HEK293 (cell line): ENCODE measurements at regions not wholly inside any gene's neighbourhood (a gene's known extent, or its start where the extent isn't known, plus 50 kb on each side); places are given as distances from the start of the nearest gene placed in this dataset.

Experiments
- CTCF ChIA-PET: fragments of 350-600 bp; formaldehyde crosslinking; extraction: SDS; loops from one replicate; lab custom pipeline; 2021; ENCODE audit warnings: antibody characterized with exemption; lab: Yijun Ruan, JAX
- POLR2A ChIA-PET: fragments of 300-600 bp; formaldehyde crosslinking; extraction: SDS; loops from one replicate; lab custom pipeline; 2020; ENCODE audit warnings: antibody characterized with exemption, inconsistent platforms; lab: Yijun Ruan, JAX
- H3K27ac ChIP-seq: fragments of 200-500 bp; sonication (Bioruptor generic); 2 replicates; pipeline ENCODE4 v1.5.1; 2014; ENCODE audit warnings: low read depth, low read length, control low read depth, inconsistent platforms; ENCODE audit errors: extremely low read depth
- H3K36me3 ChIP-seq, 2 experiments: fragments of 200-500 bp in 1 of 2; sonication (Bioruptor generic) in 1 of 2; 1 replicate in 1 of 2; 2 replicates in 1 of 2; pipeline ENCODE4 v1.5.1; 2014 to 2017; ENCODE audit warnings: inconsistent platforms in 2 of 2, low read length in 2 of 2; ENCODE audit not compliant: control insufficient read depth in 2 of 2, insufficient read depth in 1 of 2
- H3K4me1 ChIP-seq: fragments of 200-500 bp; sonication (Bioruptor generic); 2 replicates; pipeline ENCODE4 v1.5.1; 2014; ENCODE audit warnings: mild to moderate bottlenecking, low read length, inconsistent platforms; ENCODE audit not compliant: control insufficient read depth, insufficient read depth
- H3K4me3 ChIP-seq: 2 replicates; pipeline ENCODE4 v1.5.1; 2011; ENCODE audit warnings: low read depth, mild to moderate bottlenecking, control low read depth, low read length, moderate library complexity
- H3K9me3 ChIP-seq: fragments of 200-500 bp; sonication (Bioruptor generic); 2 replicates; pipeline ENCODE4 v1.5.1; 2014; ENCODE audit warnings: low read depth, low read length, inconsistent platforms; ENCODE audit not compliant: control insufficient read depth, insufficient read depth
- EGR2 ChIP-seq: fragments of 450-650 bp; formaldehyde crosslinking; IDR thresholded peaks from 2 replicates; pipeline ENCODE4 v1.5.1; 2016; ENCODE audit warnings: low read depth, missing biosample characterization, missing genetic modification characterization
- HOXD13 ChIP-seq: sonication (generic); formaldehyde crosslinking; IDR thresholded peaks from 2 replicates; pipeline ENCODE4 v1.8.0; 2022; ENCODE audit warnings: missing genetic modification reagents, borderline replicate concordance
- KLF9 ChIP-seq: fragments of 450-650 bp; formaldehyde crosslinking; IDR thresholded peaks from 2 replicates; pipeline ENCODE4 v1.5.1; 2016; ENCODE audit warnings: missing biosample characterization, missing genetic modification characterization, low read depth
- MYNN ChIP-seq: fragments of 450-650 bp; formaldehyde crosslinking; IDR thresholded peaks from 2 replicates; pipeline ENCODE4 v1.5.1; 2016; ENCODE audit warnings: missing biosample characterization, missing genetic modification characterization, borderline replicate concordance
- REST ChIP-seq: fragments of 450-650 bp; formaldehyde crosslinking; IDR thresholded peaks from 2 replicates; pipeline ENCODE4 v1.5.1; 2016; ENCODE audit warnings: missing biosample characterization, missing genetic modification characterization
- SETDB1 ChIP-seq: IDR thresholded peaks from one replicate; pipeline ENCODE4 v1.6.1; 2017; ENCODE audit warnings: mild to moderate bottlenecking, low read length, moderate library complexity, mixed read lengths; ENCODE audit not compliant: insufficient read length
- SP3 ChIP-seq: fragments of 450-650 bp; formaldehyde crosslinking; IDR thresholded peaks from 2 replicates; pipeline ENCODE4 v1.5.1; 2016; ENCODE audit warnings: missing biosample characterization, missing genetic modification characterization
- TRIM28 ChIP-seq: IDR thresholded peaks from 2 replicates; pipeline ENCODE4 v1.6.1; 2011; ENCODE audit warnings: low read length, control low read depth, borderline replicate concordance
- ZBTB1 ChIP-seq: fragments of 450-650 bp; formaldehyde crosslinking; IDR thresholded peaks from 2 replicates; pipeline ENCODE4 v1.5.1; 2016; ENCODE audit warnings: missing biosample characterization, missing genetic modification characterization
- ZBTB20 ChIP-seq: fragments of 450-650 bp; formaldehyde crosslinking; IDR thresholded peaks from 2 replicates; pipeline ENCODE4 v1.5.1; 2016; ENCODE audit warnings: missing biosample characterization, missing genetic modification characterization
- ZBTB44 ChIP-seq: fragments of 450-650 bp; IDR thresholded peaks from 2 replicates; pipeline ENCODE4 v1.5.1; 2018; ENCODE audit warnings: missing biosample characterization, mild to moderate bottlenecking, missing genetic modification characterization
- ZNF26 ChIP-seq: fragments of 450-650 bp; formaldehyde crosslinking; IDR thresholded peaks from 2 replicates; pipeline ENCODE4 v1.5.1; 2016; ENCODE audit warnings: missing biosample characterization, missing genetic modification characterization
- ZNF404 ChIP-seq: fragments of 450-650 bp; formaldehyde crosslinking; IDR thresholded peaks from 2 replicates; pipeline ENCODE4 v1.5.1; 2017; ENCODE audit warnings: missing biosample characterization, missing genetic modification characterization
- ZNF449 ChIP-seq: fragments of 450-650 bp; formaldehyde crosslinking; IDR thresholded peaks from 2 replicates; pipeline ENCODE4 v1.5.1; 2017; ENCODE audit warnings: missing biosample characterization, mild to moderate bottlenecking, missing genetic modification characterization, moderate library complexity
- ZNF560 ChIP-seq: fragments of 450-650 bp; formaldehyde crosslinking; IDR thresholded peaks from 2 replicates; pipeline ENCODE4 v1.5.1; 2017; ENCODE audit warnings: missing biosample characterization, missing genetic modification characterization, borderline replicate concordance
- ZSCAN18 ChIP-seq: fragments of 450-650 bp; formaldehyde crosslinking; IDR thresholded peaks from 2 replicates; pipeline ENCODE4 v1.5.1; 2016; ENCODE audit warnings: missing biosample characterization, missing genetic modification characterization
- ZSCAN5A ChIP-seq: fragments of 450-650 bp; formaldehyde crosslinking; IDR thresholded peaks from 2 replicates; pipeline ENCODE4 v1.5.1; 2016; ENCODE audit warnings: missing biosample characterization, missing genetic modification characterization

- Histone ChIP-seq H3K36me3 (no peaks in the 10 kb centered on the region), H3K9me3 (no peaks in the 10 kb centered on the region), H3K27ac (no peak overlapping the region), H3K4me3 (no peak overlapping the region), H3K4me1 (no peaks in the 10 kb centered on the region)
- TF ChIP-seq EGR2 (tag by site-specific recombination) (no peak), ZNF26 (tag by site-specific recombination) (no peak)
- CTCF ChIA-PET = no interaction called here
- POLR2A ChIA-PET = no interaction called here
Measured at GRCh38 chrX:97700547-97700946, 816.8 kb downstream of the RPA4 start.

GRCh38 chrX:97704474-97704873 lies 820.8 kb downstream of the RPA4 start:
- Histone ChIP-seq H3K27ac (no peak overlapping the region), H3K4me3 (no peak overlapping the region)
- CTCF ChIA-PET = interaction anchor here (0.6 to 0.7 kb wide), 2 partner anchors 222 to 685 kb away, joined by 6 read pairs; no protein-coding TSS in a partner anchor
- TF ChIP-seq ZBTB1 (no peak), KLF9 (tag by site-specific recombination) (no peak), ZNF560 (tag by site-specific recombination) (no peak), TRIM28 (no peak), HOXD13 (no peak), ZNF404 (tag by site-specific recombination) (no peak), ZNF449 (tag by site-specific recombination) (no peak), ZBTB20 (tag by site-specific recombination) (no peak)
- TF ChIP-seq, all 188 proteins: peak for 0
- Histone ChIP-seq H3K36me3 (no peaks in the 10 kb centered on the region), H3K4me1 (no peaks in the 10 kb centered on the region), H3K9me3 (no peaks in the 10 kb centered on the region)
- POLR2A ChIA-PET = no interaction called here

- TF ChIP-seq ZBTB1 (no peak), MYNN (tag by site-specific recombination) (no peak), ZSCAN5A (tag by site-specific recombination) (no peak), SETDB1 (no peak)
- Histone ChIP-seq H3K27ac (no peak overlapping the region), H3K4me1 (no peaks in the 10 kb centered on the region), H3K9me3 (no peaks in the 10 kb centered on the region), H3K4me3 (no peak overlapping the region), H3K36me3 (no peaks in the 10 kb centered on the region)
- ChIA-PET CTCF (interaction anchor here (0.6 to 0.7 kb wide), 2 partner anchors 222 to 685 kb away, joined by 6 read pairs; no protein-coding TSS in a partner anchor), POLR2A (no interaction called here)
Measured at GRCh38 chrX:97704881-97705280, 821.2 kb downstream of the RPA4 start.

GRCh38 chrX:97705936-97706335 lies 822.2 kb downstream of the RPA4 start:
- no peaks in the 10 kb centered on the region for H3K4me1 ChIP-seq
- H3K9me3 ChIP-seq = no peaks in the 10 kb centered on the region
- no peaks in the 10 kb centered on the region for H3K36me3 ChIP-seq
- POLR2A ChIA-PET = no interaction called here
- H3K27ac ChIP-seq = no peak overlapping the region
- CTCF ChIA-PET = interaction anchor here (0.6 kb wide), 1 partner anchor 331 kb away, joined by 3 read pairs; no protein-coding TSS in a partner anchor
- H3K4me3 ChIP-seq = no peak overlapping the region
- TF ChIP-seq SP3 (tag by site-specific recombination) = no peak
- no peak for TF ChIP-seq REST
- TF ChIP-seq ZSCAN18 = no peak
- TF ChIP-seq ZBTB44 (tag by site-specific recombination) = no peak
